Femur (tissue), 1 donor: ENCODE measurements at regions not wholly inside any gene's neighbourhood (a gene's known extent, or its start where the extent isn't known, plus 50 kb on each side); places are given as distances from the start of the nearest gene placed in this dataset.
"Not testable (repeated sequence)": the region's sequence is repeated elsewhere in the genome, so short reads cannot be mapped to it uniquely, and the experiment has no call there.

Experiments
- DNase-seq: peaks from one replicate; pipeline ENCODE4 v3.0.0-alpha.2; 2017

DNA sequence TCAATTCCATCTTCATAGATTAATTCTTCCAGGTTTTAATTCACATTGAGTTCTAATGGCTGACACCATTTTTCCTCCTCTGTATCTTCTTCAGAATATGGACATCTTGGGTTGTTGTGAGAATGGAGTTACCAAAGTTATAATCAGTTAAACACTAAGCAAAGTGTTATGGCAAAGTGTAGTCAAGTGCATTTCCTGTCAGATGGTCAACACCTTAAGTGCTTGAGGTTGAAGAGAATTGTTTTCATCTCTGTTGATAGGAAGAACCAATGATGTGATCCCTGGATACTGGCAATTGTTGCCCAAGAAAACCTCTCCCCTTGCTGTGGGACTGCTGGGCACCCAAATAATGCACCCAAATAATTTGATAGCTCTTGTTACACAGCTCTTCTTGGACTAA lies 102.6 kb upstream of the SATB1 start:
- no peak for DNase-seq

DNA sequence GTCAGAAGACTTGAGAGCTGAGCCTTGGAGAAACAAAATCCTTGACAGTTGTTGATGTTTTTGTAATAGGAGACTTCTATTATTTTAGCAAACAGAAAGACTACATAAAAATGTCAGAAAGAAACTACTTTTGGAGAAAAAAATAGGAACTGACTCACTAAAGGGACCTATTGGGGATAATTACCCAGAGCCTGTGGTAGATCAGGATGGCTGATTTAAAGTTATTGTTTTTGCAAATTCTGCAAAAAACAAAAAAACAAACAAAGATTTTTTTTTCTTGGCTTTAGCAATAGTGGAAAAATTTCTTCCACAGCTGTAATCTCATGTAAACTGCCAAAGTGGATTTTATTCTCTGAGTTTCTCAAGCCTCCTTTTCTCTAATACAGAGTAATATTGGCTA lies 101.5 kb upstream of the SATB1 start:
- DNase-seq: no peak

DNA sequence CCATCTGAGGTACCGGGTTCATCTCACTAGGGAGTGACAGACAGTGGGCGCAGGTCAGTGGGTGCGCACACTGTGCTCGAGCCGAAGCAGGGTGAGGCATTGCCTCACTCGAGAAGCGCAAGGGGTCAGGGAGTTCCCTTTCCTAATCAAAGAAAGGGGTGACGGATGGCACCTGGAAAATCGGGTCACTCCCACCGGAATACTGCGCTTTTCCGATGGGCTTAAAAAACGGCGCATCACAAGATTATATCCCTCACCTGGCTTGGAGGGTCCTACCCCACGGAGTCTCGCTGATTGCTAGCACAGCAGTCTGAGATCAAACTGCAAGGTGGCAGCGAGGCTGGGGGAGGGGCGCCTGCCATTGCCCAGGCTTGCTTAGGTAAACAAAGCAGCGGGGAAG lies 91.0 kb upstream of the SATB1 start:
- DNase-seq: not testable (repeated sequence)

DNA sequence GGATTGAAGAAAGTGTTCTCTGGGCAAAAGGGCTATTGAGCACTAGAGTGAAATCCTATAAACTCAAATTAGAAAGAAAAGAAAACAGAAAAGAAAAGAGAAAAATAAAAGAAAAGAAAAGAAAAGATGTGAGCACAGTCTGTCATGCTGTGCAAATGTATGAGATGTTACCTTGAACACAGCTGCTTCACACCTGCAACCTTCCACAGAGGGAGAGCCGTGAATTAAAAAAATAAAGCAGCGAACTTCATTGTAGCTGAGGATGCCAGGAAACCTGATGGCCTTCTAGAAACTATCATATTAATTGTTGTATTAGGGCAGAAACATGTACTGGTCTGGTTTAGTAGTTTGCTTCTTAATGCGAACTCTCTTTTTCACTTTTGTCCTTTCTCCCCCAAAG lies 88.0 kb upstream of the SATB1 start:
- no peak for DNase-seq

DNA sequence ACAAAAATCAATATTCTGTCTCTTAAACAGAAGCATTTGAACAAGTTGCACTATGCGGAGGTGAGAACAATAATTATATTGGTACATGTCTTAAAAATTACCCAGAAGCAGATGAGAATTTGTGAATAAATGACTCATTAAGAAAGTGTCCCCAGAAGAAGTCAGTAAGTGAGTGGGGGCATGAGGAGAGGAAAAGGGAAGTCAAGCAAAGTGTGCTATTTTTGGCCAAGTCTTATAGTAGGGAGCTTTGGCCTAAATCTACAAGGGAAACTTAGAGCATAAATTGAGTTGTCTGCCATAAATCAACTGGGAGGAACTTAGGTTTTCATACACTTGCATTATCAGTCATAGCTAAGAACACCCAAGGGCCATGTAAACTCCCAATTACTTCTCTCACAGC lies 86.9 kb upstream of the SATB1 start:
- DNase-seq: no peak

DNA sequence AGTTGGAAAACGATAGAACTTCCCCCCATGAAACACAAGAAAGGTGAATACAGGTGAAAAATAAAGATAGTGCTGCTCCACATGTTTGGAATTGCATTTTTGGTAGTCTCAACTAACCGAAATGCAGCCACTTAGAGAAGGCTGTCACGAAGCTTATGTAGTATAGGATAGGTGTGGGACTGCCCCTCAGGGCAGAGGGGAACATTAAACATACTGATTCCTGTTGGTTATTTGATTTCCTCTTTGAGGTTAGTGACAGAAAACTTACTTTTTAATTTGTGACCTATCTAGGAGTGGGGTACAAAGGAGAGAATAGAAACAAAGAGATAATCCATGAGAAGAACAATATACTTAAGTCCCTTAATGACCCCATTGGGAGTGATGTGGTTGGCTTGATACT lies 85.8 kb upstream of the SATB1 start:
- no peak for DNase-seq

DNA sequence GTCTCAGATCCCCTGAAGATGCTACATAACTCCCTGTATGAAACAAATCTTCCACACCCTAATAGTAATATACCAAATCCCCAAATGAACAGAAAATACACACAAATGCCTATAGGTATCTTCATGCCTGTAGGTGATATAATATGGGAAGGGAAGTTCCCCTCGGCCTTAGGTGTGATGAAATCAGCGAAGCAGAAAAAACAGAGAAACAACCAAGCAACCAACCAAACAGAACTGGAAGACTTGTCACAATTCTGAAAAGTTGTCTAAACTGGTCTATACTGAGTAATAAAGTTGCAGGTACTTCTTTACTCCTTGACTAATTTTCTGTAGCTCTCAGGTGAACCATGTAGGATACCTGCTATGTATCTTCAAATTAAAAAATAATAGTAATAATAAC lies 82.2 kb upstream of the SATB1 start:
- no peak for DNase-seq

DNA sequence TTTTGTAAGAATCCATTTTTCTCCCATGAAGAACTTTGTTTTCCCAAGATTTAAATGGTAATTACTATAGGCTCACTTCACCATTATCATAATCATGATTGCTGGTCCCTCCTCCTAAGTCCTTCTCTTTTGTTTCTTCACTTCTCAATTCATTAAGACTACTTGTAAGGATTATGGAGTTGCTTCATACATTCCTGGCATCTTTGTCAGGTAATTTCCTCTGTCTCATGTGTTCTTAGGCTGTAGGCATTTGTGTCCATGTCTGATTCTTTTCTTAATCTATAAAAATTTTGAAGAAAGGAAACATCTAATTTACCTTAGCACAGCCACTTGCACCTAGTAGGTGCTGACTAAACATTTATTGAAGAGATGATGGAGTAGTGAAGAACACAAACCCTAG lies 79.9 kb upstream of the SATB1 start:
- no peak for DNase-seq

DNA sequence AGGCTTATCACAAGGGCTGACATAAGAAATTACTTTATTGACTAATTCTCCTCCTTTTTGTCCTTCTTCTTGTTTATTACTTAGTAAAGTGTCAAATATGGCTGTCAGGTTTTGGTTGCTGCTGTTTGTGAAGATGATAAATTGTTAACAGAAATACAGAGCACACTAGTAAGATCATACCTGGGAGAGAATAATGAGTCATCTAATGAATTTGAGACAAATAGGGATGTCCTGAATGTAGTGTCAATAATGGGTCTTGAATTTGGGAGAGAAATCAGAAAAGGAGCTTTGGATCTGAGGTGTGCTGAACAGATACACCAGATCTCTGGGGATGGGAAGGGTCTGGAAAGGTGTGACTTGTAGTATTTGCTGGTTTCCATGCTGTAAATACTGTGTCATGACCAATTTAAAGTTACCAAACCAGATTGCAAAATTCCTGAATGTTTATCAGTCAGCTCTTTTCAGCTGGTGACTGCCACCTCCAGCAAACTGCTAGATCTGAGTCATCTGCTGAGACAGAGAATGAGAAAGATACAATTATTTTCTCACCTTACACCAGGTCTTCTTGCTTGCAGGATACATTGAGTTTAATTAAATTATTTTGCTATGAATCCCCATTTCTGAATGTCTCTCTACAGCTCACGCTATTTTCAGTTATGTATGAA lies 76.7 kb upstream of the SATB1 start:
- DNase-seq: no peak

DNA sequence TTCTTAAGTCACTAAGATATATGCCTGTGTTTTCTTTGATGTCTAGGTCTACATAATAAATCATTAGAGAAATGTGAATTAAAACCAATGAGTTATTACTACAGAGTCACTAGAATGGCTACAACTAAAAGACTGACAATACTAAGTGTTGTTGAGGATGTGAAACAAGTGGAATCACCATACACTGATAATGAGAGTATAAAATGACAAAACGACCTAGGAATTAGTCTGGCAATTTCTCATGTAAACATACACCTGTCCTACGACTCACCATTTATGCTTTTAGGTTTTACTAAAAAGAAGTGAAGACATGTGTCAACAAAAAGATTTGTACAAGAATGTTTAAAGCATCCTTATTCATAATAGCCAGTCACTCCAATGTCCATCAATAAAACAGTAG lies 75.2 kb upstream of the SATB1 start:
- DNase-seq: no peak

DNA sequence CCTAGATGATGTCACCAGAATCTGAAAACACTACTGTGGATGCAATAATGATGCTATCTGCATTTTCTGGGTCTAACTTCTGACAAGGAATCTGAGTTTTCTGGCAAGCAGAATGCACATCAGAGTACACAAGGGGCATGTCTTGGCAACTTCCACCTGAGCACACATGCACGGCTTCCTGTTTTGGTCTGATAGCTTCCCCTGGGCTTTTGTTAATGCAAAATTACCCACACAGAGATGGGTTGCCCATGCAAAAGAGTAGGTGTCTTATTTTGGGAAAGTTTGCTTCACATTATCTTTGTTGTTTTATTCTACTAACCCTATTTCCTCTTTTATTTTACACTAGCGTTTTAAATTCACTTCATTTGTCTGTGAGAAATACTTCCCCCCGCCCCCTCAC lies 74.2 kb upstream of the SATB1 start:
- DNase-seq: no peak

DNA sequence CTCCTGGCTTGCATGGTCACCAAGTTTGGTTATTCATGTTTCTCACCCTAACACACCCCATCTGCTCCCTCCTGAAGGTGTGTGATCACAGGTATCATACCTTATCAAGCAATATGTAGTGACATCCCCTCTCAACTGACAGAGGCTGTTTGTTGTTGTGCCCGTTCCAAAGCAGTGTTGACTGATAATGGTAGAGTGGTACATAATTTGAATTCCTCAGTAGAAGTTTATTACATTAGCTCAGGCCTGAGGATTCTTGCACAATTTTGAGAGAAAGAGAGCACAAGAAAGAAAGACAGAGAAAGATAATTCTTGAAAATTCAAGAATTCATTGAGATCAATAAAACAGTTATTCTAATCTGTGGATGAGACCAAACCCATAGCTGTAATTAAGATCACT lies 69.1 kb upstream of the SATB1 start:
- DNase-seq: no peak

DNA sequence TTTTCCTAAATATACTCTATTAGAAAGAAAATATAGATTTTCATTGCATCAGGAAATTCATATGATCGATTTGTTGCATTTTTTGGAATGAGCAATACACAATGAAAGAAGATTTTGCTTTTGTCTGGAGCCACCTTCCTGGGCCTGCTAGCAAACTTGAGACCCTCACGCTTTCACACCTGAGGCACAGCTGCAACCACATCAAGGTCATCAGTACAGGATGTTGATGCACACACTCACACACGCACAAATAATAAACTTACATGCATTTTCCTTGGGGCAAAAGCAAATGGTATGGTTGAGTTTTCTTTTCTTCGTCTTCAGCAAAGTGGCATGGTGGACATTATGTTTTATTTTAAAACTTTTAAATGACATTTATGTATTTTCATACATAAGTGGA lies 64.8 kb upstream of the SATB1 start:
- DNase-seq: no peak

DNA sequence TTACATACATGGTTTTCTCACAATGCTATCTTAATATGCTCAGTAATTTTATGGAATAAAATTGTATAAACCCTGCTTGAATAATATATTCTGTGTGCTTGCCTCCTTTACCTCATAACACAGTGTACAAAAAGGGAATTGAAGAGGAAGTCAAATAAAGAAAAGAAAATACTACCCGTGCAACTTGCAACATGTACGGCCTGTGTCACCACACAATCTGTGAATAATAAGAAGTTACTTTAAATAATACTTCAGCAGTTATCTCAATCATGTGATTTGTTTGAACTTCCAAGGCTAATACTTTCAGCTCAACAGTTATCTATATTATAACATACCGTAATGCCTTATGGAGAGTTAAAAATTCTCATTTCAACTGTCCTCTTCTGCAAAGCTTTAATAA lies 58.1 kb upstream of the SATB1 start:
- DNase-seq: no peak

DNA sequence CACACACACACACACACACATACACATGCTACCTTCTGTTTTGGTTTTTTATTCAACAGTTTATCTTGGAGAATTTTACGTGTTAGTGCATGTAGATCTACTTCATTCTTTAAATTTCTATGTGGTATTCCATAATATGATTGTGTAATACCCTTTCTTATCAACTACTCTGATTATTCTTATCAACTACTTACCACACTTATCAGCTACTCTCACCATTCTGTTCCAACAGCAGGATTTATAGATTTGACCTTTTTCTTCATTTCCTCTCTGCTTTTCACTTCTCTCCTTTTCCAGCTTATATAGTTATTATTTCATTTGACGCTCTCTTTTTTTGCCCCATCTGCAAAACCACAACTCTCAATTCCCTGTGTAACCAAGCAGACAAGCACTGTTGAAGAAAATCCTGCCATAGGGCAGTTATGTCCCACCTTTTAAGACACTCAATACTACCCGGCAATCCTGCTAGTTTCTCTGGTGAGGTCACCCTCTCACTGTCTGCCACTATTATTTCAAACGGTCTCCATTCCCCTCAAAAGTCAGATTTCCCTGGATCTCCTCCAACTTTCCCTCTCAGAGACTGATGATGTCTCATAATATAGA lies 56.9 kb upstream of the SATB1 start:
- no peak for DNase-seq

DNA sequence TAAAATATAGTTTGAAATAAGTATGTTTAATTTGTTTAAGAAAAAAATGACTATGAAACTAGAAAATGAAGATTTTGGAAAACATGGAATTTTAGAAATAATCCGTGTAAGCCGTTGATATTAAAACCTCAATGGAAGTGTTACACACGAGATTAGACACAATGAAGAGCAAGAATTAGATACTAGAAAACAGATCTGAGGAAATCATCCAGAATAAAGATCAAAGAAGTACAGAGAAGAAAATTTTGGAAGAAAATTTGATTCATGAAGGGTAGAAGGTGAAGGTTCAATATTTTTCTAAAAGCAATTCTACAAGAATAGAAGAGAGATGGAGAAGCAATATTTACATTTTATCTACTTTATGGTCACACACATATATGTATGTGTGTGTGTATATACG lies 52.5 kb upstream of the SATB1 start:
- DNase-seq: no peak
